HCT116 (cell line): ENCODE measurements at regions not wholly inside any gene's neighbourhood (a gene's known extent, or its start where the extent isn't known, plus 50 kb on each side); places are given as distances from the start of the nearest gene placed in this dataset.
A peak's percentile ranks its signal among the peaks of the same experiment; 100 is the strongest.

ENCODE experiments used
- ATAC-seq: fragments of 200-7000 bp; cut with Tn5 transposase; 2 replicates; pipeline ENCODE4 v1.9.1; 2020; ENCODE audit warnings: mild to moderate bottlenecking, moderate library complexity
- BruUV-seq: library from RNA; stranded (reverse); fragments of 400-500 nt; replicated peaks from 2 replicates; lab custom pipeline; 2021; lab: Mats Ljungman, UMichigan
- CTCF ChIA-PET: fragments of 300-600 bp; sonication (Branson Sonifier 250); formaldehyde crosslinking; loops from one replicate; lab custom pipeline; 2021; ENCODE audit warnings: antibody characterized with exemption; lab: Charles Lee
- POLR2A ChIA-PET: fragments of 300-600, 350-600 bp; sonication (Branson Sonifier 250); formaldehyde crosslinking; loops from one replicate; lab custom pipeline; 2021; ENCODE audit warnings: antibody characterized with exemption; lab: Charles Lee
- RAD21 ChIA-PET, 2 experiments: fragments of 300-600 bp; sonication (Branson Sonifier 250); formaldehyde crosslinking; loops; one replicate each; lab custom pipeline; 2023; ENCODE audit warnings: low total read pairs in 2 of 2; ENCODE audit not compliant: uncharacterized antibody in 2 of 2, unreplicated experiment in 2 of 2, low non-redundant PET in 1 of 2; lab: Charles Lee
- DNase-seq: peaks from one replicate; pipeline ENCODE4 v3.0.0-alpha.2; 2010; ENCODE audit warnings: low read depth, low spot score
- H2AFZ ChIP-seq: fragments of 200-600 bp; shearing (Covaris generic), sonication (generic); 2 replicates; pipeline ENCODE4 v1.6.1; 2017; ENCODE audit warnings: low read depth, mixed run types, mixed read lengths, antibody characterized with exemption, low read length; ENCODE audit not compliant: poor library complexity, severe bottlenecking
- H3K27ac ChIP-seq: 2 replicates; pipeline ENCODE4 v1.5.1; 2012; ENCODE audit warnings: low read depth, low read length
- H3K27me3 ChIP-seq: fragments of 200-600 bp; sonication (generic); 2 replicates; pipeline ENCODE4 v1.6.1; 2016; ENCODE audit warnings: mixed run types, low read length, mixed read lengths; ENCODE audit not compliant: insufficient read depth
- H3K36me3 ChIP-seq, 2 experiments: fragments of 200-500 bp in 1 of 2; fragments of 200-600 bp in 1 of 2; sonication (Bioruptor generic) in 1 of 2; sonication (generic) in 1 of 2; 2 replicates each; pipeline versions ENCODE4 v1.5.1 to v1.6.1; 2014 to 2016; ENCODE audit warnings: low read length in 2 of 2, inconsistent platforms in 1 of 2, mixed read lengths in 1 of 2, mixed run types in 1 of 2; ENCODE audit not compliant: insufficient read depth in 2 of 2, control insufficient read depth in 1 of 2
- H3K4me1 ChIP-seq, 2 experiments: fragments of 200-600 bp in 1 of 2; sonication (generic) in 1 of 2; 2 replicates each; pipeline versions ENCODE4 v1.5.1 to v1.6.1; 2012 to 2017; ENCODE audit warnings: low read length in 2 of 2, inconsistent platforms in 1 of 2, mild to moderate bottlenecking in 1 of 2, mixed read lengths in 1 of 2, mixed run types in 1 of 2, moderate library complexity in 1 of 2; ENCODE audit not compliant: insufficient read depth in 2 of 2, control insufficient read depth in 1 of 2
- H3K4me2 ChIP-seq: fragments of 200-600 bp; sonication (generic); 2 replicates; pipeline ENCODE4 v1.6.1; 2017; ENCODE audit warnings: mixed run types, low read length, mixed read lengths
- H3K4me3 ChIP-seq, 2 experiments: fragments of 200-600 bp in 1 of 2; sonication (generic) in 1 of 2; replicated peaks in 1 of 2; 2 replicates each; pipeline ENCODE4 v1.5.1; 2011 to 2016; ENCODE audit warnings: low read length in 2 of 2, control low read depth in 1 of 2, low read depth in 1 of 2, mild to moderate bottlenecking in 1 of 2, mixed read lengths in 1 of 2, mixed run types in 1 of 2
- H3K79me2 ChIP-seq: fragments of 200-600 bp; sonication (generic); 2 replicates; pipeline ENCODE4 v1.6.1; 2017; ENCODE audit warnings: mild to moderate bottlenecking, mixed run types, low read length, moderate library complexity, mixed read lengths; ENCODE audit not compliant: insufficient read depth
- H3K9ac ChIP-seq: fragments of 200-600 bp; sonication (generic); 2 replicates; pipeline ENCODE4 v1.6.1; 2016; ENCODE audit warnings: low read length, mixed read lengths
- H3K9me2 ChIP-seq: fragments of 200-600 bp; sonication (generic), shearing (Covaris generic); 2 replicates; pipeline ENCODE4 v1.6.1; 2017; ENCODE audit warnings: mixed run types, mild to moderate bottlenecking, moderate library complexity; ENCODE audit not compliant: insufficient read depth
- H3K9me3 ChIP-seq, 2 experiments: fragments of 200-500 bp in 1 of 2; fragments of 200-600 bp in 1 of 2; sonication (Bioruptor generic) in 1 of 2; sonication (generic) in 1 of 2; 2 replicates each; pipeline ENCODE4 v1.6.1; 2014 to 2017; ENCODE audit warnings: low read length in 2 of 2, mixed read lengths in 2 of 2, inconsistent platforms in 1 of 2, low read depth in 1 of 2, mild to moderate bottlenecking in 1 of 2, mixed run types in 1 of 2, moderate library complexity in 1 of 2; ENCODE audit not compliant: control insufficient read depth in 1 of 2, insufficient read depth in 1 of 2
- H4K20me1 ChIP-seq: fragments of 200-600 bp; sonication (generic), shearing (Covaris generic); 2 replicates; pipeline ENCODE4 v1.6.1; 2017; ENCODE audit warnings: mixed run types, mild to moderate bottlenecking, moderate library complexity; ENCODE audit not compliant: insufficient read depth
- CBX3 ChIP-seq: IDR thresholded peaks from 2 replicates; pipeline ENCODE4 v1.6.1; 2012; ENCODE audit warnings: low read depth
- ELF1 ChIP-seq: IDR thresholded peaks from 2 replicates; pipeline ENCODE4 v1.6.1; 2012; ENCODE audit warnings: low read depth, borderline replicate concordance
- FOSL1 ChIP-seq: IDR thresholded peaks from 2 replicates; pipeline ENCODE4 v1.6.1; 2012; ENCODE audit warnings: low read depth
- POLR2A ChIP-seq: IDR thresholded peaks from 2 replicates; pipeline ENCODE4 v1.7.0; 2011; ENCODE audit warnings: borderline replicate concordance; ENCODE audit not compliant: insufficient read depth, insufficient read length; ENCODE audit errors: extremely low read depth
- RAD21 ChIP-seq: IDR thresholded peaks from 2 replicates; pipeline ENCODE4 v1.6.1; 2012; ENCODE audit warnings: low read depth, mild to moderate bottlenecking
- YY1 ChIP-seq: IDR thresholded peaks from 2 replicates; pipeline ENCODE4 v1.6.1; 2011; ENCODE audit warnings: low read length, low read depth, moderate library complexity, mild to moderate bottlenecking; ENCODE audit not compliant: insufficient replicate concordance; ENCODE audit errors: extremely low read depth
- ZFX ChIP-seq: fragments of 450-650 bp; IDR thresholded peaks from 2 replicates; pipeline ENCODE4 v1.6.1; 2017
- intact Hi-C: fragments of 100-400 bp; cut with micrococcal nuclease; formaldehyde crosslinking; loops from 2 replicates; pipeline ENCODE4 v1.10.0; 2022
- TF ChIP-seq, protein P1 (sequence below), 3 experiments: fragments of 200-600 bp in 1 of 3; sonication (generic) in 1 of 3; IDR thresholded peaks in 2 of 3; conservative IDR thresholded peaks in 1 of 3; 2 replicates each; pipeline ENCODE4 v1.5.1; 2012 to 2017; ENCODE audit warnings: low read depth in 2 of 3, low read length in 2 of 3, antibody characterized with exemption in 1 of 3, borderline replicate concordance in 1 of 3, control low read depth in 1 of 3, mild to moderate bottlenecking in 1 of 3, mixed read lengths in 1 of 3, mixed run types in 1 of 3, moderate library complexity in 1 of 3; ENCODE audit not compliant: insufficient read depth in 1 of 3
- TF ChIP-seq, protein P2 (sequence below): IDR thresholded peaks from 2 replicates; pipeline ENCODE4 v1.6.1; 2012; ENCODE audit warnings: low read depth

DNA sequence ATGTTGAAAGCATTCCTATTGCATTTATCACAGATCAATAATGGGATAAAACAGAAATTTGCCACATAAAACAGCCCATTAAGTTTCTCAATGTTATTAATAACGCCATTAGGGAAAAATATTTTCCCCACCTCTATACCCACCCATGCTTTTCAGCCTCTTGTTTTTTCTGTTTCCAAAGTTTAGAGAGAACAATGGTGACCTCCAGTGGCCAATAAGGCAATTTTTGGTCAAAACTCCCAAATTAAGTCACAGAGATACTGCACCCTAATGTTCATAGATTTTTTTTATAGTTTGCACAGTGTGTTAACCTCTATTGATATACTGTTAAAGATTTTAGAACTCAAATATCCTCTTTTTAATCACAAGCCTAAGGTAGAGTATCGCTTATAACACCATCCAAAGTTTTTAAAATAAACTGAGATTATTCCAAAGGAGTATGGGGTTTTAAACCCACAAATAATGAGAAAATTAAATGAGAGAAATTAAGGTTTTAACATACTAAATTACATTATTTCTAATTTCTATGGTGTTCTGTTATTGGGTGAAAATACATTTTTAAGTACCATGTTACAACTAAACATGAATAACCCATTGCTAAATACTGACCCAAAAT, 184.7 kb upstream of the DCN start:
- RAD21 ChIA-PET = no interaction called here
- H3K4me2 ChIP-seq = no peak overlapping the region
- ATAC-seq (peak; percentile 73), DNase-seq (peak; percentile 13)
- no peak overlapping the region for H3K9ac ChIP-seq
- no peaks in the 10 kb centered on the region for H3K79me2 ChIP-seq
- no TSS peak for BruUV-seq
- H3K4me1 ChIP-seq = no peaks in the 10 kb centered on the region
- no peaks in the 10 kb centered on the region for H3K9me3 ChIP-seq
- H3K36me3 ChIP-seq = no peaks in the 10 kb centered on the region
- no peaks in the 10 kb centered on the region for H3K9me2 ChIP-seq
- TF ChIP-seq RAD21 (peak; percentile 54), ELF1 (no peak)
- TF ChIP-seq, protein P1, sequence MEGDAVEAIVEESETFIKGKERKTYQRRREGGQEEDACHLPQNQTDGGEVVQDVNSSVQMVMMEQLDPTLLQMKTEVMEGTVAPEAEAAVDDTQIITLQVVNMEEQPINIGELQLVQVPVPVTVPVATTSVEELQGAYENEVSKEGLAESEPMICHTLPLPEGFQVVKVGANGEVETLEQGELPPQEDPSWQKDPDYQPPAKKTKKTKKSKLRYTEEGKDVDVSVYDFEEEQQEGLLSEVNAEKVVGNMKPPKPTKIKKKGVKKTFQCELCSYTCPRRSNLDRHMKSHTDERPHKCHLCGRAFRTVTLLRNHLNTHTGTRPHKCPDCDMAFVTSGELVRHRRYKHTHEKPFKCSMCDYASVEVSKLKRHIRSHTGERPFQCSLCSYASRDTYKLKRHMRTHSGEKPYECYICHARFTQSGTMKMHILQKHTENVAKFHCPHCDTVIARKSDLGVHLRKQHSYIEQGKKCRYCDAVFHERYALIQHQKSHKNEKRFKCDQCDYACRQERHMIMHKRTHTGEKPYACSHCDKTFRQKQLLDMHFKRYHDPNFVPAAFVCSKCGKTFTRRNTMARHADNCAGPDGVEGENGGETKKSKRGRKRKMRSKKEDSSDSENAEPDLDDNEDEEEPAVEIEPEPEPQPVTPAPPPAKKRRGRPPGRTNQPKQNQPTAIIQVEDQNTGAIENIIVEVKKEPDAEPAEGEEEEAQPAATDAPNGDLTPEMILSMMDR (IDR thresholded peaks at IDR 0.05 in 2 of 3, conservative IDR thresholded peaks at IDR 0.05 in 1 of 3; ENCODE audit: borderline replicate concordance in 1 of 3, insufficient read depth in 1 of 3, low read depth in 2 of 3, low read length in 2 of 3) = peak; percentile 50 to 71 (median 52); a peak in 5 of 6 replicates
- H3K27ac ChIP-seq = no peak overlapping the region
- no peaks in the 10 kb centered on the region for H4K20me1 ChIP-seq
- no peak overlapping the region for H3K4me3 ChIP-seq
- CTCF ChIA-PET = interaction anchor here (1.3 kb wide), 1 partner anchor 408 kb away, joined by 6 read pairs; no protein-coding TSS in a partner anchor
- POLR2A ChIA-PET = no interaction called here
- H2AFZ ChIP-seq = no peak overlapping the region
- no peaks in the 10 kb centered on the region for H3K27me3 ChIP-seq
- intact Hi-C loops = loop anchor here (1.0 kb wide), 1 partner anchor 422 kb away; no protein-coding TSS in a partner anchor

DNA sequence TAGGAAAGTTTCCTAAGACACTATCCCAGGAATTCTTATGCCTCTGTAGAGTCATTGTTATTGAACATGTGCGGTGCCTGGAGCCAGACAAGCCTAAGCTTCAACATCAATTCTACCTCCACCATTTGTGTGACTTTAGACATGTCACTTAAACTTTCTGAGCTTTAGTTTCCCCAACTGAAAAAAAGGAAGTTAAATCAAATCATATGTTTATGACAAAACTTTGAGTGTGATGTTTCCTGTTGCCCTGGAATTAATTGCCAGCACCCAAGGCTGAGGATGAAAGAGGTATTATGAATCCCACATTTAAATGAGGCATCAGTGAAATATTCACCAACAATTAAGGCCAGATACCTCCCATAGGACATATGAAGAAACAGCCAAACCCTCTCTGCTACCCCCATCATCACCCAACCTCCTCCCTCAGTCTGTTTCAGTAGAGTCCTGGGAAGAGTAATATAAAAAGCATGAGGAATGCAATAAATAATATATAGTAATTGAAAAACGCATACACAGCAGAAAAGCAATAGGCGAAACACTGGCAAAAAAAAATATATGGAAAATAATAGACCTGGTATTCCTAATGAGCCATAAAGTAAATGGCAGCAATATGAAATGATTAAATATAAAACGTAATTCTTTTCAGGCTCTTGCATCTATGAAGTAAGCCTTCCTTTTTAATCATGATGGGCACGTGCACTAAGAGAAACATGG, 182.0 kb upstream of the DCN start:
- Histone ChIP-seq H4K20me1 (no peaks in the 10 kb centered on the region), H3K9ac (no peak overlapping the region), H3K4me2 (no peak overlapping the region), H3K9me2 (no peaks in the 10 kb centered on the region), H2AFZ (no peak overlapping the region), H3K4me3 (no peak overlapping the region), H3K79me2 (no peaks in the 10 kb centered on the region), H3K9me3 (no peaks in the 10 kb centered on the region), H3K4me1 (no peaks in the 10 kb centered on the region), H3K36me3 (no peaks in the 10 kb centered on the region), H3K27ac (no peak overlapping the region), H3K27me3 (no peaks in the 10 kb centered on the region)
- intact Hi-C loops = no loop called here
- BruUV-seq = no TSS peak
- ATAC-seq (no peak), DNase-seq (no peak)
- ChIA-PET CTCF (interaction anchor here (1.8 kb wide), 1 partner anchor 386 kb away, joined by 4 read pairs; no protein-coding TSS in a partner anchor), RAD21 (no interaction called here), POLR2A (no interaction called here)
- TF ChIP-seq ELF1 = no peak
- no peak for TF ChIP-seq POLR2A
- no peak for TF ChIP-seq CBX3
- TF ChIP-seq, protein P1 (IDR thresholded peaks at IDR 0.05 in 2 of 3, conservative IDR thresholded peaks at IDR 0.05 in 1 of 3; ENCODE audit: borderline replicate concordance in 1 of 3, insufficient read depth in 1 of 3, low read depth in 2 of 3, low read length in 2 of 3) = no peak
- no peak for TF ChIP-seq ZFX
- TF ChIP-seq, protein P2, sequence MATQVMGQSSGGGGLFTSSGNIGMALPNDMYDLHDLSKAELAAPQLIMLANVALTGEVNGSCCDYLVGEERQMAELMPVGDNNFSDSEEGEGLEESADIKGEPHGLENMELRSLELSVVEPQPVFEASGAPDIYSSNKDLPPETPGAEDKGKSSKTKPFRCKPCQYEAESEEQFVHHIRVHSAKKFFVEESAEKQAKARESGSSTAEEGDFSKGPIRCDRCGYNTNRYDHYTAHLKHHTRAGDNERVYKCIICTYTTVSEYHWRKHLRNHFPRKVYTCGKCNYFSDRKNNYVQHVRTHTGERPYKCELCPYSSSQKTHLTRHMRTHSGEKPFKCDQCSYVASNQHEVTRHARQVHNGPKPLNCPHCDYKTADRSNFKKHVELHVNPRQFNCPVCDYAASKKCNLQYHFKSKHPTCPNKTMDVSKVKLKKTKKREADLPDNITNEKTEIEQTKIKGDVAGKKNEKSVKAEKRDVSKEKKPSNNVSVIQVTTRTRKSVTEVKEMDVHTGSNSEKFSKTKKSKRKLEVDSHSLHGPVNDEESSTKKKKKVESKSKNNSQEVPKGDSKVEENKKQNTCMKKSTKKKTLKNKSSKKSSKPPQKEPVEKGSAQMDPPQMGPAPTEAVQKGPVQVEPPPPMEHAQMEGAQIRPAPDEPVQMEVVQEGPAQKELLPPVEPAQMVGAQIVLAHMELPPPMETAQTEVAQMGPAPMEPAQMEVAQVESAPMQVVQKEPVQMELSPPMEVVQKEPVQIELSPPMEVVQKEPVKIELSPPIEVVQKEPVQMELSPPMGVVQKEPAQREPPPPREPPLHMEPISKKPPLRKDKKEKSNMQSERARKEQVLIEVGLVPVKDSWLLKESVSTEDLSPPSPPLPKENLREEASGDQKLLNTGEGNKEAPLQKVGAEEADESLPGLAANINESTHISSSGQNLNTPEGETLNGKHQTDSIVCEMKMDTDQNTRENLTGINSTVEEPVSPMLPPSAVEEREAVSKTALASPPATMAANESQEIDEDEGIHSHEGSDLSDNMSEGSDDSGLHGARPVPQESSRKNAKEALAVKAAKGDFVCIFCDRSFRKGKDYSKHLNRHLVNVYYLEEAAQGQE = no peak
- TF ChIP-seq FOSL1 = no peak
- TF ChIP-seq YY1 = no peak
